GM20000 (cell line): ENCODE measurements at regions not wholly inside any gene's neighbourhood (a gene's known extent, or its start where the extent isn't known, plus 50 kb on each side); places are given as distances from the start of the nearest gene placed in this dataset.

Experiments used
- DNase-seq: peaks from one replicate; pipeline ENCODE4 v3.0.0; 2012; ENCODE audit warnings: low spot score
- TF ChIP-seq, protein P1 (sequence below): IDR thresholded peaks from 2 replicates; pipeline ENCODE4 v1.5.1; 2012; ENCODE audit warnings: mild to moderate bottlenecking, control low read depth; ENCODE audit errors: extremely low read depth, missing control alignments

DNA sequence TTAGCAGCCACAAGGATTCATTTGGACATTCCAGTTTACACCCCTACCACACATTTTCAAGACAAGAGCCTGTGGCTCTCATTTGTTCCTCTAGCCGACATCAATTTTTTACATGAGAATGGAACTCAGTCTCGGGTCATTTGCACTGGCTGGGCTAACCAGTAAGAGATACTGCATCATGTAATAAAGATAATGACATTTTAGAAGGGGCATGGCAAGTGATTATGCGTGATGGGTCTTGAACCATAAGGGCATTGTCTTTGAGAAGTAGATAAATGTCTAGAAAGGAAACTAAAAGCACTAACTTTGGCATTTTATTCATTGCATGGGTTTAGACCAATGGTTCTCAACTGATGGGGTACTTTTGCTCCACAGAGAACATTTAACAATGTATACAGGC, 146.0 kb upstream of the GRM7 start:
- no peak for DNase-seq
- TF ChIP-seq, protein P1, sequence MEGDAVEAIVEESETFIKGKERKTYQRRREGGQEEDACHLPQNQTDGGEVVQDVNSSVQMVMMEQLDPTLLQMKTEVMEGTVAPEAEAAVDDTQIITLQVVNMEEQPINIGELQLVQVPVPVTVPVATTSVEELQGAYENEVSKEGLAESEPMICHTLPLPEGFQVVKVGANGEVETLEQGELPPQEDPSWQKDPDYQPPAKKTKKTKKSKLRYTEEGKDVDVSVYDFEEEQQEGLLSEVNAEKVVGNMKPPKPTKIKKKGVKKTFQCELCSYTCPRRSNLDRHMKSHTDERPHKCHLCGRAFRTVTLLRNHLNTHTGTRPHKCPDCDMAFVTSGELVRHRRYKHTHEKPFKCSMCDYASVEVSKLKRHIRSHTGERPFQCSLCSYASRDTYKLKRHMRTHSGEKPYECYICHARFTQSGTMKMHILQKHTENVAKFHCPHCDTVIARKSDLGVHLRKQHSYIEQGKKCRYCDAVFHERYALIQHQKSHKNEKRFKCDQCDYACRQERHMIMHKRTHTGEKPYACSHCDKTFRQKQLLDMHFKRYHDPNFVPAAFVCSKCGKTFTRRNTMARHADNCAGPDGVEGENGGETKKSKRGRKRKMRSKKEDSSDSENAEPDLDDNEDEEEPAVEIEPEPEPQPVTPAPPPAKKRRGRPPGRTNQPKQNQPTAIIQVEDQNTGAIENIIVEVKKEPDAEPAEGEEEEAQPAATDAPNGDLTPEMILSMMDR = no peak

DNA sequence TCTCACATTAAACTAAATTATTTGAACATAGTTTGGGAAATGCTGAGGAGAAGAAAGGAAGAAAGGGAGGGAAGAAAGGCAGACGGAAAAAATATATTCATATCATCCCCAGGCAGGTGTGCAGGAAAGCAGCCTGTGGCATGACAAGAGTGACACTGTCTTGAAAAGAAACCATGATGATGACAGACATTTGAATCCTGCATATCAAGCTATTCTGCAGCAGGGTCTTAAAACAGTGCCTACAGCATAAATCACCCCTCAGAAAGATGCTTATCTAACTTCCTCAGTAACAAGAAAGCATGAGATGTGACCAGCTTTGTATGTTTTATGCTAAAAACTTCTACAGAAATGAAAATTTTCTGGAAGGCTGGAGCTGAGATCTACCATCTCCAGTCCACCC, 144.5 kb upstream of the GRM7 start:
- no peak for DNase-seq
- TF ChIP-seq, protein P1 = no peak

DNA sequence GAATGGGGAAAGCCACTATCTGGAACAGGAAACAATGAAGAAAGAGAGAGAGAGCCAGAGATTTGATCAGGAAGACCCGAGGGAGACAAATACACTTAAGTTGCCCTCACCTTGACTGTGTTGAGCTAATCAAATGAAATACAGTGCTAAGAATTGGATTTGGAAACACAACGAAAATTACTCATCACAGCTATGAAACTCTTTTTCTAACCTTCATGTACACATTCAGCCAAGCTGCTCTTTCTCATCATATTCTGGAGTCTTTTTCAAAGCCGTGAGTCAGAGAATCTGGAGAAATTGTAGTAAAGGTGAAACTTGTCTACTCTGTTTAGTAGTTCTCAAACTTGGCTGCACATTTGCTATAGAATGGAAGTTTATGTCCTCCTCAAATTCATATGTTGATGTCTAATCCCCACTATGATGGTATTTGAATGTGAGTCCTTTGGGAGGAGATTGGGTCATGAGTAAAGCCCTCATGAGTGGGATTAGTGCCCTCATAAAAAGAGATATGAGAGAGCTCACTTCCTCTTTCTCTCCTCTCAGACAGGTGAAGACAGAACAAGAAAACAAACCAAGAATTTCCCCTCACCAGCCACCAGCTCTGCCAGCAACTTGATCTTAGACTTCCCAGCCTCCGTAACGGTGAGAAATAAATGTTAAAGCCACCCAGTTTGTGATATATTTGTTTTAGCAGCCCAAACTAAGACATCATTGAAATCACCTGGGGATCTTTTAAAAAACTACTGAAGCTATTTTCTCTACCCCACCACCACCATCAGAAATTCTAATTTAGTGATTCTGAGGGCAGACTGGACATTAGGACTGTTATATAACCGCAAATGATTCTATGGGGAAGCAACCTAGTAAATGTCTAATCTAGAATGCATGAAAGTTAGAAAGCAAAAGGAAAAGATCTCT, 143.6 kb upstream of the GRM7 start:
- TF ChIP-seq, protein P1 = no peak
- DNase-seq = peak; percentile 27

DNA sequence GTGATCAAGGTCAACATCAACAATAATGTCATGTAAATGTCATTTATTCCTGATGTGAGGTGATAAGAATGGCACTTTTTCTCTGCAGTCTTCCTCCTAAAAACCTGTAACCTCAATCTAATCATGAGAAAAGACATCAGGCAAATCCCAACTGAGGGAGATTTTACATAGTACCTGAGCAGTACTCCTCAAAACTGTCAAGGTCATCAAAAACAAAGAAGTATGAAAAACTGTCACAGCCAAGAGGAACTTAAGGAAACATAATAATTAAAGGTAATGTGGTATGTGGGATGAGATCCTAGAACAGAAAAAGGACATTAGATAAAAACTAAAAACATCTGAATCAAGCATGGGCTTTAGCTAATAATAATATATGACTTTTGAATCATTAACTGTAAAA, 140.9 kb upstream of the GRM7 start:
- DNase-seq = no peak
- TF ChIP-seq, protein P1 = no peak

DNA sequence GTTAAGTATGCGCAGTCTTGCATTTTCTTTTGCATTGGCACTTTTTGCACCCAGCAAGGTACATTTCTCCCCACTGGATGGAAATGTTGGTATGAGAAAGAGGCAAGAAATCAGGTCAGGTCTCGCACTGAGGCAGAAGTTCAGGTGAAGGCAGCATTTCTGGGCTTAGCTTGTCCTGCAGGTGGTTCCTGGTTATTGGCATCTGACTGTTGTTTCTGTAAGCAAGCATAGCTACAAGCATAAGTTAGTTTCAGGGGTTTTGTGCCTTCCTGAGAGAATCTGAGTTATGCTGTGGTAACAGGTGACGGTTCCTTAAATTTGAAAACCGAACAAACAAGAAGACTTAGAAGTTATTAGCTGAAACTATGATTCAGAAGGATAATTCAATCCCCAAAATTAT, 139.4 kb upstream of the GRM7 start:
- TF ChIP-seq, protein P1 = no peak

DNA sequence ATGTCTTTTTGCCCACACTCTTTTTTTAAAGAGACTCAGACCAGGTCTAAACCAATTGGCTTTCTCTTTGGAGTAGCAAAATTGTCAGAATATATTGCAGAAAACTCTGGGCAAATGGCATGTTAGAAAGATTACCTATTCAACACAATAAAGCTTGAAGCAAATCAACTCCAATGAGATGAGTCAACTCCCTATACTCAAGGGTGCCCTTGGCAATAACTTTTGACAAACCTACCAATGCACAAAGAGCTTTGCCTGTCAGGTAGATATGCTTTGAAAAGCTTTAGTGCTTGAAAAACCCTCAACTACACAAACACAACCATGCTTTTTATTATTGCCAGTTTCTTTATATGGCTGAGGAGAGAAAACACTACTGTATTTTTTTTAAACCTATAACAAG, 137.7 kb upstream of the GRM7 start:
- DNase-seq = no peak
- TF ChIP-seq, protein P1 = no peak

More for the DNA sequence above, 139.4 kb upstream of the GRM7 start:
- DNase-seq = no peak

DNA sequence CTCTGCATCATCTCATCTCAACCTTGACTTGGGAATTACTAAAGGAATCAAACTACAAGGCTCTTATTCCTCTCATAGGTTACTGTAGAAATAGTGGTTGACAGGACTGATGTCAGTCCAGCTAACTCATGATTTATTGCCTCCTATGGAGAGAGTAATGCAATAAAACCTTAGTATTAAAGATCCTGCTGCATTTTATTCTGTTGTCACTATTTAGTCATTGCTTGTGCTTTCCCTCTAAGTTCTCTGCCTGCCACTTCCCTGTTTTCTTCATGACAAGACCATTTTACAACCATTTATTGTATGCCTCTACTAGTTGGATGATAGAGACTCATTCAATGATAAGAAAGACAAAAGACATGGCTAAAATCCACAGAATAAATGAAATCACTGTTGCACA, 134.1 kb upstream of the GRM7 start:
- DNase-seq = no peak
- TF ChIP-seq, protein P1 = no peak
